NOMO-1 treated with dmso at 0.1 percent for 144 hours (cell line): ENCODE measurements at regions not wholly inside any gene's neighbourhood (a gene's known extent, or its start where the extent isn't known, plus 50 kb on each side); places are given as distances from the start of the nearest gene placed in this dataset.
A peak's percentile ranks its signal among the peaks of the same experiment; 100 is the strongest.

ENCODE experiments used
- DNase-seq: peaks from one replicate; lab custom pipeline; 2025; ENCODE audit not compliant: unreplicated experiment; lab: John Stamatoyannopoulos, UW

GRCh38 chr1:173420330-173420806 lies 56.8 kb upstream of the PRDX6 start:
- peak; percentile 48 for DNase-seq

- DNase-seq: no peak
Observed at GRCh38 chr1:173421286-173421685, 55.8 kb upstream of the PRDX6 start.

- DNase-seq: no peak
Observed at GRCh38 chr1:173421789-173422188, 55.3 kb upstream of the PRDX6 start.

GRCh38 chr1:173422456-173422976 lies 54.6 kb upstream of the PRDX6 start:
- peak; percentile 23 for DNase-seq

GRCh38 chr1:173423291-173423690 lies 53.8 kb upstream of the PRDX6 start:
- no peak for DNase-seq

GRCh38 chr1:173424143-173424542 lies 53.0 kb upstream of the PRDX6 start:
- no peak for DNase-seq

- no peak for DNase-seq
Observed at GRCh38 chr1:173424782-173425407, 52.2 kb upstream of the PRDX6 start.

GRCh38 chr1:173426057-173426456 lies 51.1 kb upstream of the PRDX6 start:
- no peak for DNase-seq

- no peak for DNase-seq
Observed at GRCh38 chr1:173427146-173428054, 49.7 kb upstream of the PRDX6 start.
